GM12878 (cell line): ENCODE measurements at regions not wholly inside any gene's neighbourhood (a gene's known extent, or its start where the extent isn't known, plus 50 kb on each side); places are given as distances from the start of the nearest gene placed in this dataset.

ENCODE experiments used
- ATAC-seq: fragments of 200-7000 bp; cut with Tn5 transposase; 3 replicates; pipeline ENCODE4 v1.9.1; 2020; ENCODE audit warnings: mild to moderate bottlenecking, moderate library complexity
- BruUV-seq: library from RNA; stranded (reverse); fragments of 400-500 nt; replicated peaks from 2 replicates; lab custom pipeline; 2021; lab: Mats Ljungman, UMichigan
- CTCF ChIA-PET: fragments of 300-600 bp; sonication (Branson Sonifier 250); formaldehyde crosslinking; extraction: SDS; loops from one replicate; lab custom pipeline; 2021; ENCODE audit warnings: inconsistent platforms; lab: Yijun Ruan, JAX
- POLR2A ChIA-PET: fragments of 350-600 bp; formaldehyde crosslinking; extraction: SDS; loops from one replicate; lab custom pipeline; 2021; ENCODE audit warnings: inconsistent platforms; lab: Charles Lee
- RAD21 ChIA-PET: fragments of 300-600 bp; sonication (Branson Sonifier 250); formaldehyde crosslinking; loops from one replicate; lab custom pipeline; 2023; ENCODE audit warnings: antibody characterized with exemption; ENCODE audit not compliant: unreplicated experiment; lab: Charles Lee
- SMC1A ChIA-PET: fragments of 300-600 bp; sonication (Branson Sonifier 250); formaldehyde crosslinking; loops from one replicate; lab custom pipeline; 2023; ENCODE audit not compliant: unreplicated experiment, uncharacterized antibody; lab: Charles Lee
- DNase-seq: peaks from one replicate; pipeline ENCODE4 v3.0.0-alpha.2; 2011; ENCODE audit warnings: low read depth, low spot score
- FAIRE-seq: peaks from 3 replicates; lab custom pipeline; 2011; peaks lifted over from hg19 to GRCh38; lab: Jason Lieb, UNC
- H2AFZ ChIP-seq: 2 replicates; pipeline ENCODE4 v1.6.0; 2011; ENCODE audit warnings: low read depth, low read length, control low read depth; ENCODE audit not compliant: control insufficient read depth
- H3K27ac ChIP-seq: 2 replicates; pipeline ENCODE4 v1.5.1; 2011; ENCODE audit warnings: control low read depth; ENCODE audit not compliant: control insufficient read depth, insufficient read depth
- H3K27me3 ChIP-seq, 2 experiments: replicated peaks in 1 of 2; 2 replicates each; pipeline versions ENCODE4 v1.6.0 to v1.6.1; 2011; ENCODE audit warnings: low read length in 1 of 2; ENCODE audit not compliant: control insufficient read depth in 2 of 2, insufficient read depth in 2 of 2
- H3K36me3 ChIP-seq, 2 experiments: 2 replicates each; pipeline ENCODE4 v1.5.1; 2011; ENCODE audit warnings: low read length in 1 of 2; ENCODE audit not compliant: control insufficient read depth in 2 of 2, insufficient read depth in 2 of 2
- H3K4me1 ChIP-seq: 2 replicates; pipeline ENCODE4 v1.6.1; 2011; ENCODE audit warnings: mild to moderate bottlenecking, low read length, moderate library complexity, mixed read lengths; ENCODE audit not compliant: control insufficient read depth, insufficient read depth
- H3K4me2 ChIP-seq: 2 replicates; pipeline ENCODE4 v1.6.0; 2011; ENCODE audit warnings: control low read depth; ENCODE audit not compliant: control insufficient read depth, insufficient read depth
- H3K4me3 ChIP-seq: fragments of 200-600 bp; sonication (generic); 2 replicates; pipeline ENCODE4 v1.5.1; 2016
- H3K79me2 ChIP-seq: 2 replicates; pipeline ENCODE4 v1.6.0; 2011; ENCODE audit warnings: low read length; ENCODE audit not compliant: control insufficient read depth, insufficient read depth
- H3K9ac ChIP-seq: 2 replicates; pipeline ENCODE4 v1.8.0; 2011; ENCODE audit warnings: low read length, control low read depth, mixed read lengths; ENCODE audit not compliant: control insufficient read depth, insufficient read depth
- H3K9me3 ChIP-seq: replicated peaks from 3 replicates; pipeline ENCODE4 v1.5.1; 2011; ENCODE audit warnings: mild to moderate bottlenecking, low read length; ENCODE audit not compliant: control insufficient read depth, insufficient read depth
- H4K20me1 ChIP-seq: 2 replicates; pipeline ENCODE4 v1.6.0; 2011; ENCODE audit not compliant: control insufficient read depth, insufficient read depth
- CHD4 ChIP-seq: fragments of 200-600 bp; sonication (generic); IDR thresholded peaks from 2 replicates; pipeline ENCODE4 v1.6.1; 2016; ENCODE audit warnings: mild to moderate bottlenecking
- HSF1 ChIP-seq: fragments of 150-350 bp; IDR thresholded peaks from 2 replicates; pipeline ENCODE4 v1.6.1; 2014; ENCODE audit warnings: mild to moderate bottlenecking, low read depth, low read length
- JUND ChIP-seq: IDR thresholded peaks from 2 replicates; pipeline ENCODE4 v1.6.1; 2012; ENCODE audit warnings: low read depth, mild to moderate bottlenecking, low read length, improper control_type of control experiment, moderate library complexity
- REST ChIP-seq: IDR thresholded peaks from 2 replicates; pipeline ENCODE4 v1.6.1; 2012; ENCODE audit warnings: mild to moderate bottlenecking, low read depth, low read length
- YBX1 ChIP-seq: fragments of 450-650 bp; IDR thresholded peaks from 2 replicates; pipeline ENCODE4 v1.6.1; 2016; ENCODE audit warnings: antibody characterized with exemption
- WGBS: methylation state at CpG from one replicate; pipeline ENCODE4 v1.1.6; 2016; ENCODE audit warnings: low lambda C conversion rate; ENCODE audit not compliant: insufficient replicate concordance, insufficient coverage; ENCODE audit errors: missing lambda C conversion rate; 5-methylcytosine and 5-hydroxymethylcytosine counted together
- in situ Hi-C: fragments of 300-500 bp; cut with MboI; formaldehyde crosslinking; loops from 9 replicates; pipeline ENCODE4 v1.14.3; 2018; ENCODE audit warnings: mixed read lengths
- intact Hi-C: fragments of 100-400 bp; cut with micrococcal nuclease; formaldehyde crosslinking; loops from one replicate; pipeline ENCODE4 v1.14.2; 2022; ENCODE audit not compliant: unreplicated experiment

DNA sequence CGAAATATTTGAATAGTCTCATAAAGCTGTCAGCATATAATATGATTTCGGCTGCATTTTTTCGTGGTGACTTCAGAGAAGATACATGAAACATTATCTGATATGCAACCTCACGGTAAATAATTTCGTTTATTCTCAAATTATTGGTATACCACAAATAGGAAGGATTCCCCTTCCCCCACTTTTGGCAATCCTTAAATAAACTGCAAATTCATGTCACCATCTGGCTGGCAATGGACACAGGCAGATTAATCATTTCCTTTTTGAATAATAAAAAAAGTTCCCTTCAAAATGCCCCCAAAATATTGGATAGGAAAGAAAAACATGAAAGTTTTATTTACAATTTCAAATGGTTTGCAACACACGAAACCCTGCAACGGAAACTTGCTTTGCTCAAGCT is 234.5 kb upstream of the MEOX2 start:
- intact Hi-C loops, result no loop called here
- BruUV-seq, result no TSS peak
- CTCF ChIA-PET, result no interaction called here
- no peak overlapping the region for H3K9ac ChIP-seq
- H3K27me3 ChIP-seq, result no peaks in the 10 kb centered on the region
- POLR2A ChIA-PET, result no interaction called here
- H3K27ac ChIP-seq, result no peak overlapping the region
- no peak for ATAC-seq
- H4K20me1 ChIP-seq, result no peaks in the 10 kb centered on the region
- H3K36me3 ChIP-seq, result no peaks in the 10 kb centered on the region
- H3K79me2 ChIP-seq, result no peaks in the 10 kb centered on the region
- TF ChIP-seq YBX1, result no peak
- no peak for TF ChIP-seq REST
- TF ChIP-seq CHD4, result no peak
- TF ChIP-seq HSF1, result no peak
- TF ChIP-seq JUND, result no peak
- TF ChIP-seq, all 136 proteins: peak for 0
- no peaks in the 10 kb centered on the region for H3K4me1 ChIP-seq
- H3K4me3 ChIP-seq, result no peak overlapping the region
- DNase-seq, result no peak
- ChIA-PET SMC1A (no interaction called here), RAD21 (no interaction called here)
- H3K4me2 ChIP-seq, result no peak overlapping the region
- no peaks in the 10 kb centered on the region for H3K9me3 ChIP-seq
- WGBS, result 20% methylated on average over 7 of the region's 7 CpGs
- in situ Hi-C loops, result no loop called here
- FAIRE-seq, result no peak
- no peak overlapping the region for H2AFZ ChIP-seq
